OCI-LY7 (cell line): ENCODE measurements at regions not wholly inside any gene's neighbourhood (a gene's known extent, or its start where the extent isn't known, plus 50 kb on each side); places are given as distances from the start of the nearest gene placed in this dataset.

Experiments
- EZH2phosphoT487 ChIP-seq: fragments of 200-600 bp; sonication (generic); IDR thresholded peaks from 2 replicates; pipeline ENCODE4 v1.6.1; 2018; ENCODE audit warnings: low read depth, borderline replicate concordance, mild to moderate bottlenecking, mixed run types, antibody characterized with exemption, low read length, moderate library complexity, mixed read lengths
- TF ChIP-seq, protein P1 (sequence below): fragments of 200-600 bp; sonication (generic); conservative IDR thresholded peaks from 2 replicates; pipeline ENCODE4 v1.5.1; 2014; ENCODE audit warnings: mild to moderate bottlenecking, antibody characterized with exemption, low read length, moderate library complexity, mixed read lengths

DNA sequence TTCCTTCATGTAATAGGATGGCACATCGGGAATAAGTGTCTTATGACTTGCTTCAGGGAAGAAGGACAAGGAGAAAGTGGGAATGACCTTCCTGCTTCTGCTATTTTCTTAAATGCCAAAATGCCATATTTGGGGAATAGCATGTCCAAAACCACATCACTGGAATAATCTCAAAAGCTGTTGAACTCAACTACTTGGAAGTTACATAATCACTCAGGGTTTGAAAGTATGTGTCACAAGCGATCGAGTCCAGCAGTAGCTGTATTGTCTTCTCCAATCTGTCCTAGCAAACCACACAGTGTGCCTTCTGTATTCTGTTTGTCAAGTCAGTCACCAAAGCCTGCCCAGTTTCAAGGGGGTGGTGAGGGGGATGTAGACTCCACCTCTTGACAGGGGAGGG is 58.3 kb upstream of the GADL1 start:
- TF ChIP-seq, protein P1, sequence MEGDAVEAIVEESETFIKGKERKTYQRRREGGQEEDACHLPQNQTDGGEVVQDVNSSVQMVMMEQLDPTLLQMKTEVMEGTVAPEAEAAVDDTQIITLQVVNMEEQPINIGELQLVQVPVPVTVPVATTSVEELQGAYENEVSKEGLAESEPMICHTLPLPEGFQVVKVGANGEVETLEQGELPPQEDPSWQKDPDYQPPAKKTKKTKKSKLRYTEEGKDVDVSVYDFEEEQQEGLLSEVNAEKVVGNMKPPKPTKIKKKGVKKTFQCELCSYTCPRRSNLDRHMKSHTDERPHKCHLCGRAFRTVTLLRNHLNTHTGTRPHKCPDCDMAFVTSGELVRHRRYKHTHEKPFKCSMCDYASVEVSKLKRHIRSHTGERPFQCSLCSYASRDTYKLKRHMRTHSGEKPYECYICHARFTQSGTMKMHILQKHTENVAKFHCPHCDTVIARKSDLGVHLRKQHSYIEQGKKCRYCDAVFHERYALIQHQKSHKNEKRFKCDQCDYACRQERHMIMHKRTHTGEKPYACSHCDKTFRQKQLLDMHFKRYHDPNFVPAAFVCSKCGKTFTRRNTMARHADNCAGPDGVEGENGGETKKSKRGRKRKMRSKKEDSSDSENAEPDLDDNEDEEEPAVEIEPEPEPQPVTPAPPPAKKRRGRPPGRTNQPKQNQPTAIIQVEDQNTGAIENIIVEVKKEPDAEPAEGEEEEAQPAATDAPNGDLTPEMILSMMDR, result no peak
- no peak for TF ChIP-seq EZH2phosphoT487
